Tibial nerve (tissue), 4 donors: ENCODE measurements at regions not wholly inside any gene's neighbourhood (a gene's known extent, or its start where the extent isn't known, plus 50 kb on each side); places are given as distances from the start of the nearest gene placed in this dataset.

Source experiments
- DNase-seq, 2 donors: peaks; one replicate each; pipeline ENCODE4 v3.0.0-alpha.2; 2019; ENCODE audit warnings: low spot score in 2 of 2
- H3K27ac ChIP-seq, 4 donors: fragments of 200-600 bp; sonication (generic) in 3 of 4; one replicate each; pipeline ENCODE4 v1.5.1; 2017 to 2019; ENCODE audit warnings: mild to moderate bottlenecking in 1 of 4
- H3K27me3 ChIP-seq, 2 donors: fragments of 200-600 bp; sonication (generic) in 1 of 2; one replicate each; pipeline versions ENCODE4 v1.5.1 to v1.6.0; 2017 to 2019
- H3K36me3 ChIP-seq, 3 donors: fragments of 200-600 bp; sonication (generic); one replicate each; pipeline ENCODE4 v1.5.1; 2018 to 2019
- H3K4me1 ChIP-seq, 4 donors: fragments of 200-600 bp; sonication (generic) in 3 of 4; one replicate each; pipeline ENCODE4 v1.5.1; 2017 to 2019
- H3K4me3 ChIP-seq, 4 donors: fragments of 200-600 bp; sonication (generic) in 3 of 4; one replicate each; pipeline ENCODE4 v1.5.1; 2017 to 2019; ENCODE audit warnings: mild to moderate bottlenecking in 1 of 4, moderate library complexity in 1 of 4
- H3K9me3 ChIP-seq, 4 donors: fragments of 200-600 bp; sonication (generic) in 3 of 4; one replicate each; pipeline ENCODE4 v1.5.1; 2017 to 2019
- EP300 ChIP-seq, 2 donors: sonication (generic); formaldehyde crosslinking; IDR thresholded peaks; one replicate each; pipeline ENCODE4 v1.6.1; 2017; ENCODE audit warnings: antibody characterized with exemption in 2 of 2, mild to moderate bottlenecking in 1 of 2
- POLR2A ChIP-seq, 2 donors: fragments of 450-650 bp; IDR thresholded peaks; one replicate each; pipeline ENCODE4 v1.6.1; 2017; ENCODE audit warnings: antibody characterized with exemption in 2 of 2, mild to moderate bottlenecking in 2 of 2, moderate library complexity in 2 of 2
- WGBS, 2 donors: methylation state at CpG; one replicate each; pipeline ENCODE4 v1.1.5; 2018; 5-methylcytosine and 5-hydroxymethylcytosine counted together
- TF ChIP-seq, protein P1 (sequence below), 5 experiments: fragments of 200-600 bp in 3 of 5; fragments of 450-650 bp in 2 of 5; sonication (generic) in 3 of 5; IDR thresholded peaks; one replicate each; pipeline ENCODE4 v1.5.1; 2016 to 2019; ENCODE audit warnings: antibody characterized with exemption in 5 of 5, mild to moderate bottlenecking in 3 of 5, moderate library complexity in 2 of 5

DNA sequence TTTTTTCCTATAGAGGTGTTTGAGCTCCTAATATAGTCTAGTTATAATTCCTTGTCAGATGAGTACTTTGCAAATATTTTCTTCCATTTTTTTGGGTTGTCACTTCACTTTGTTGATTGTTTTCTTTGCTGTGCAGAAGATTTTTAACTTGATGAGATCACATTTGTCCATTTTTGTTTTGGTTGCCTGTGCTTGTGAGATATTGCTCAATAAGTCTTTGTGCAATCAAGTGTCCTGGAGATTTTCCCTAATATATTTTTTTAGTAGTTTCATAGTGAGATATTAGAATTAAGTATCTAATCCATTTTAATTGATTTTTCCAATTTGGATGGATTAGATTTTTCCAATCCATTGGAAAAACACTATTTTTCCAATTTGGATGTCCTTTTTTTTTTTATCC, 1395.5 kb downstream of the PLA2G4A start:
- no peaks in the 10 kb centered on the region for H3K27me3 ChIP-seq
- no peak for DNase-seq

DNA sequence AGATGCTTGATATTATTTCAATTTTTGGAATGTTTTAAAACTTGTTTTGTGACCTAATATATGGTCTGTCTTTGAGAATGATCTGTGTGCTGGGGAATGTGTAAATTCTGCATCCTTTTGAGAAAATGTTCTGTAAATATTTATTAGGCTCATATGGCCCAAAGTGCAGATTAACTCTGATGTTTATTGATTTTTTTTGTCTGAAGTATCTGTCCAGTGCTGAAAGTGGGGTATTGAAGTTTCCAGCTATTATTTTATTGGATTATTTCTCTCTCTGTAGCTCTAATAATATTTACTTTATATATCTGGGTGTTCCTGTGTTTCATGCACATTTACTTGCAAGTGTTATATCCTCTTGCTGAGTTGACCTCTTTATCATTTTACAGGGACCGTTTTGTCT, 1397.2 kb downstream of the PLA2G4A start:
- no peak overlapping the region for H3K4me3 ChIP-seq
- 84 to 91% methylated on average over 1 of the region's 1 CpG for WGBS, 2 donors
- no peak overlapping the region for H3K27ac ChIP-seq
- TF ChIP-seq, protein P1, sequence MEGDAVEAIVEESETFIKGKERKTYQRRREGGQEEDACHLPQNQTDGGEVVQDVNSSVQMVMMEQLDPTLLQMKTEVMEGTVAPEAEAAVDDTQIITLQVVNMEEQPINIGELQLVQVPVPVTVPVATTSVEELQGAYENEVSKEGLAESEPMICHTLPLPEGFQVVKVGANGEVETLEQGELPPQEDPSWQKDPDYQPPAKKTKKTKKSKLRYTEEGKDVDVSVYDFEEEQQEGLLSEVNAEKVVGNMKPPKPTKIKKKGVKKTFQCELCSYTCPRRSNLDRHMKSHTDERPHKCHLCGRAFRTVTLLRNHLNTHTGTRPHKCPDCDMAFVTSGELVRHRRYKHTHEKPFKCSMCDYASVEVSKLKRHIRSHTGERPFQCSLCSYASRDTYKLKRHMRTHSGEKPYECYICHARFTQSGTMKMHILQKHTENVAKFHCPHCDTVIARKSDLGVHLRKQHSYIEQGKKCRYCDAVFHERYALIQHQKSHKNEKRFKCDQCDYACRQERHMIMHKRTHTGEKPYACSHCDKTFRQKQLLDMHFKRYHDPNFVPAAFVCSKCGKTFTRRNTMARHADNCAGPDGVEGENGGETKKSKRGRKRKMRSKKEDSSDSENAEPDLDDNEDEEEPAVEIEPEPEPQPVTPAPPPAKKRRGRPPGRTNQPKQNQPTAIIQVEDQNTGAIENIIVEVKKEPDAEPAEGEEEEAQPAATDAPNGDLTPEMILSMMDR (IDR thresholded peaks at IDR 0.05) = no peak
- TF ChIP-seq EP300 (IDR thresholded peaks at IDR 0.05) (no peak), POLR2A (IDR thresholded peaks at IDR 0.05) (no peak)
- no peaks in the 10 kb centered on the region for H3K27me3 ChIP-seq
- no peaks in the 10 kb centered on the region for H3K4me1 ChIP-seq
- no peak for DNase-seq
- peaks cover 0 to 6% (median 0%) of the 10 kb centered on the region in 4 donors for H3K9me3 ChIP-seq
- H3K36me3 ChIP-seq = no peaks in the 10 kb centered on the region

More for the DNA sequence above, 1395.5 kb downstream of the PLA2G4A start:
- no peaks in the 10 kb centered on the region for H3K36me3 ChIP-seq
- TF ChIP-seq, protein P1 (IDR thresholded peaks at IDR 0.05) = no peak
- TF ChIP-seq EP300 (IDR thresholded peaks at IDR 0.05) (no peak), POLR2A (IDR thresholded peaks at IDR 0.05) (no peak)
- no peak overlapping the region for H3K27ac ChIP-seq
- H3K9me3 ChIP-seq = peaks cover 0 to 6% (median 0%) of the 10 kb centered on the region in 4 donors
- H3K4me1 ChIP-seq = no peaks in the 10 kb centered on the region
- H3K4me3 ChIP-seq = no peak overlapping the region

DNA sequence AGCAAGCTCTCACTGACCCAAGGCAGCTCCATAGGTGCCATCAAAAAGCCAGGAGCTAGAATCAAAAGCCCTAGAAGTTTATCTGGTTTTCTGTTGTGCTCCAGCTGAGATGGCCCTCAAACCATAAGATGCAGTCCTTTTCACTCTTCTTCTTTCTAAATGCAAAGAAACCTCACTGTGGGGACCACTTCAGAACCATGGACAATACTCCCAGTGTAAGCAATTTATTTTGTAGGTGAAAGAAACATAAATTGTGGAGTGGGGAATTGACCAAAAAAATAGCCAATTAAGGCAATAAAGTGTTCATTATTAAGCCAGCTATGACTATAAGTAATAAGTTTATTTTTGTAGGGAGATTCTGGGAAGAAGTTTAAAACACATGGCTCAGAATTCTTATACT, 1399.9 kb downstream of the PLA2G4A start:
- no peaks in the 10 kb centered on the region for H3K4me1 ChIP-seq
- H3K27me3 ChIP-seq = no peaks in the 10 kb centered on the region
- no peak overlapping the region for H3K27ac ChIP-seq
- no peaks in the 10 kb centered on the region for H3K36me3 ChIP-seq
- H3K4me3 ChIP-seq = no peak overlapping the region
- H3K9me3 ChIP-seq = peaks cover 0 to 6% (median 0%) of the 10 kb centered on the region in 4 donors
- no peak for DNase-seq
- TF ChIP-seq POLR2A (IDR thresholded peaks at IDR 0.05) = no peak
- TF ChIP-seq, protein P1 (IDR thresholded peaks at IDR 0.05) = no peak
- no peak for TF ChIP-seq EP300 (IDR thresholded peaks at IDR 0.05)

DNA sequence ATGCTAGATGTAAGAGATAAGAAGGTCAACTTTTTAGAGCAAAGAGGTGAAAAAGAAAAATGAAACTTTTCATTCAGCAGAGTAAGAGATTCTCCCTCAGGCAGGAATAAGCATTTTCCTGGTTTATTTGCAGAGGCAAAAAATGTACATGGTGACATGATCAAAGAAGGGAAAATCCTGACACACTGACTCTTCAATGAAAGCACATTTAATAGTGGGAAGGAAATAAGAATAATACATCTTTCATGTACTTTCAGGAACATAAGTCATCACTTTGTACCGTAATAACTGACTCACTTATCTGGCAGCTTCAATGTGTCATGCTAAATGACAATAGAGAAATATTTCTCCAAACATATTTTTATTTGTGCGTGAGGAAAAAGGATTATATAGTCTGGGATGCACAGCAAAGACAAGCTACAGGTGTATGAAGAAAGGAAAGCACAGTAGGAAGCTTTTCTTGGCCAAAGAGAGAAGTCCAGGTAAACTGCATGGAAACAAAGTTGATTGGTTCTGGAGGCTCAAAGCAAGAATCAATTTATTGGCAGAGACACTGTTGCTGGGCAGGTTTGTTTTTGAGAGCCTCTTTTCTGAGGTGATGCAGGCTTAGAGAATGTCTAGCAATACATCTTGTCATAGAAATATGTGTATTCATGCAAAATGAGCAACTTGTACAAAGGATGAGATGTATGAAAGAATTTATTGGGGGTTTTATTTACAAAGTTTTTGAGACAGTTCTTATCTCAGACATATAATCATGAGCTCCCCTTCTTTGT, 1409.0 kb downstream of the PLA2G4A start:
- H3K36me3 ChIP-seq = no peaks in the 10 kb centered on the region
- no peak for DNase-seq
- no peaks in the 10 kb centered on the region for H3K27me3 ChIP-seq
- no peaks in the 10 kb centered on the region for H3K9me3 ChIP-seq
- H3K4me1 ChIP-seq = no peaks in the 10 kb centered on the region
- H3K4me3 ChIP-seq = no peak overlapping the region
- TF ChIP-seq, protein P1 (IDR thresholded peaks at IDR 0.05) = no peak
- TF ChIP-seq POLR2A (IDR thresholded peaks at IDR 0.05) (no peak), EP300 (IDR thresholded peaks at IDR 0.05) (no peak)
- H3K27ac ChIP-seq = no peak overlapping the region
- WGBS, 2 donors = 54 to 64% methylated on average over 2 of the region's 2 CpGs

DNA sequence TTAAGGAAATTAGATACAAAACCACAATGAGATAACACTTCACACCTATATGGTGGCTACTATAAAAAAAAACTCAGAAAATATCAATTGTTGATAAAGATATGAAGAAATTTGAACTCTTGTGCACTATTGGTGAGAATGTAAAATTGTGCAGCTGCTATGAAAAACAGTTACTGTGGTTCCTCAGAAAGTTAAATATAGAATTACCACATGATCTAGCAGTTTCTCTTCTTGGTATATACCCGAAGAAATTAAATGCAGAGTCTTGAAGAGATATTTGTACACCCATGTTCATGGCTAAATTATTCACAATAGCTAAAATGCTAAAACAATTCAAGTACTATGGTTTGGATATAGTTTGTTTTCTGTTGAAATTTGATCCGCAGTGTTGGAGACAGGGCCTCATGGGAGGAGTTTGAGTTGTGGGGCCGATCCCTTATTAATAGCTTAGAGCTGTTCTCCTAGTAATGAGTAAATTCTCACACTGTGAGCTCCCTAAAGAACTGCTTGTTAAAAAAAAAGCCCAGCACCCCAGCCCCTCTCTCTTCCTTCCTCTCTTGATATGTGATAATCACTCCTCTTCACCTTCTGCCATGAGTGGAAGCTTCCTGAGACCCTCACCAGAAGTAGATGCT, 1412.1 kb downstream of the PLA2G4A start:
- 62 to 67% methylated on average over 3 of the region's 3 CpGs for WGBS, 2 donors
- no peaks in the 10 kb centered on the region for H3K36me3 ChIP-seq
- DNase-seq = no peak
- no peak overlapping the region for H3K27ac ChIP-seq
- TF ChIP-seq EP300 (IDR thresholded peaks at IDR 0.05) (no peak), POLR2A (IDR thresholded peaks at IDR 0.05) (no peak)
- TF ChIP-seq, protein P1 (IDR thresholded peaks at IDR 0.05) = no peak
- no peak overlapping the region for H3K4me3 ChIP-seq
- H3K4me1 ChIP-seq = no peaks in the 10 kb centered on the region
- H3K27me3 ChIP-seq = no peaks in the 10 kb centered on the region
- no peaks in the 10 kb centered on the region for H3K9me3 ChIP-seq
